HG03342 (cell line): ENCODE measurements at regions not wholly inside any gene's neighbourhood (a gene's known extent, or its start where the extent isn't known, plus 50 kb on each side); places are given as distances from the start of the nearest gene placed in this dataset.
A peak's percentile ranks its signal among the peaks of the same experiment; 100 is the strongest.

Experiments
- ATAC-seq: cut with Tn5 transposase; IDR thresholded peaks from one replicate; pipeline ENCODE4 v1.9.1; 2021; ENCODE audit warnings: mild to moderate bottlenecking, moderate library complexity; ENCODE audit not compliant: unreplicated experiment

GRCh38 chr9:14520341-14520740 is 172.9 kb downstream of the ZDHHC21 start:
- ATAC-seq = no peak

- no peak for ATAC-seq
Observed at GRCh38 chr9:14517154-14517906, 175.9 kb downstream of the ZDHHC21 start.

GRCh38 chr9:14516656-14517055 is 176.6 kb downstream of the ZDHHC21 start:
- ATAC-seq = no peak

- ATAC-seq = no peak
Observed at GRCh38 chr9:14515571-14516198, 177.5 kb downstream of the ZDHHC21 start.

- ATAC-seq = no peak
Observed at GRCh38 chr9:14515049-14515448, 178.2 kb downstream of the ZDHHC21 start.

- no peak for ATAC-seq
Observed at GRCh38 chr9:14512942-14513341, 180.3 kb downstream of the ZDHHC21 start.

- ATAC-seq = peak; percentile 64
Observed at GRCh38 chr9:14511452-14511851, 181.8 kb downstream of the ZDHHC21 start.

- no peak for ATAC-seq
Observed at GRCh38 chr9:14508884-14509283, 184.3 kb downstream of the ZDHHC21 start.

- no peak for ATAC-seq
Observed at GRCh38 chr9:14501366-14501765, 187.4 kb upstream of the NFIB start.

- ATAC-seq = no peak
Observed at GRCh38 chr9:14500705-14501104, 186.8 kb upstream of the NFIB start.

- ATAC-seq = no peak
Observed at GRCh38 chr9:14499976-14500375, 186.0 kb upstream of the NFIB start.

GRCh38 chr9:14498824-14499223 is 184.9 kb upstream of the NFIB start:
- no peak for ATAC-seq

- no peak for ATAC-seq
Observed at GRCh38 chr9:14497476-14497875, 183.5 kb upstream of the NFIB start.

- no peak for ATAC-seq
Observed at GRCh38 chr9:14488421-14489190, 174.7 kb upstream of the NFIB start.

- ATAC-seq = no peak
Observed at GRCh38 chr9:14487547-14488185, 173.7 kb upstream of the NFIB start.

GRCh38 chr9:14485366-14485765 is 171.4 kb upstream of the NFIB start:
- no peak for ATAC-seq

- no peak for ATAC-seq
Observed at GRCh38 chr9:14482856-14483255, 168.9 kb upstream of the NFIB start.

GRCh38 chr9:14480526-14480925 is 166.6 kb upstream of the NFIB start:
- ATAC-seq = no peak

GRCh38 chr9:14479163-14479560 is 165.2 kb upstream of the NFIB start:
- no peak for ATAC-seq

- ATAC-seq = no peak
Observed at GRCh38 chr9:14478175-14479162, 164.5 kb upstream of the NFIB start.
